Fibroblast of mammary gland (primary cell): ENCODE measurements at regions not wholly inside any gene's neighbourhood (a gene's known extent, or its start where the extent isn't known, plus 50 kb on each side); places are given as distances from the start of the nearest gene placed in this dataset.

Experiments
- DNase-seq: peaks from one replicate; pipeline ENCODE4 v3.0.0-alpha.2; 2010; ENCODE audit warnings: low read depth
- H3K4me3 ChIP-seq: 2 replicates; pipeline ENCODE4 v1.5.1; 2011; ENCODE audit warnings: low read depth, mild to moderate bottlenecking, low read length, moderate library complexity; ENCODE audit not compliant: control insufficient read depth
- TF ChIP-seq, protein P1 (sequence below): conservative IDR thresholded peaks from 2 replicates; pipeline ENCODE4 v1.5.1; 2011; ENCODE audit warnings: low read depth, low read length, inconsistent platforms; ENCODE audit not compliant: control insufficient read depth, insufficient read depth

DNA sequence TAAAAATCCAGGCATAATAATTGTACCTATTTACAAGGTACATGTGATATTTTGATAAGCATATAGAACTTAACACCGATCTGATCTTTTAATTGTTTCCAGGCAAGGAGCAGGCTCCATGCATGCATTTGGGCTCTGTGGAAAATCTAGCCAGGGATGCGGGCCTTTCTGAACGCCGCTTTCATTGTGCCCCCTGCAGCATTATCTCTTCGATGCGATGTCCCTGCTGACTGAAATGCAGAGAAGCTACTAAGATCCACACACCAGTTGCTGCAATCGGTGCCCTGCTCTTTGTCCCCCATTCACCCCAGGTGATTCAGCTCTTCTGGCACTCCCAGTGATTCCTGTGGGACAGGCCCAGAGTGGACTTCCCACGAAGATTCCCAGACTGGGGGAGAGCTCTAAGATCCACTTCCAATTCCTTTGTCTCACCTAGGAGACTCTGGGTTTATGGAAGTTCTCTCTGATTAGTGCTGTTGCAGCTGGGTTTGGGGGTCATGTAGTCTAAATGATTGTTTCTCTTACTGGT, 254.3 kb upstream of the AGA start:
- H3K4me3 ChIP-seq = no peak overlapping the region
- TF ChIP-seq, protein P1, sequence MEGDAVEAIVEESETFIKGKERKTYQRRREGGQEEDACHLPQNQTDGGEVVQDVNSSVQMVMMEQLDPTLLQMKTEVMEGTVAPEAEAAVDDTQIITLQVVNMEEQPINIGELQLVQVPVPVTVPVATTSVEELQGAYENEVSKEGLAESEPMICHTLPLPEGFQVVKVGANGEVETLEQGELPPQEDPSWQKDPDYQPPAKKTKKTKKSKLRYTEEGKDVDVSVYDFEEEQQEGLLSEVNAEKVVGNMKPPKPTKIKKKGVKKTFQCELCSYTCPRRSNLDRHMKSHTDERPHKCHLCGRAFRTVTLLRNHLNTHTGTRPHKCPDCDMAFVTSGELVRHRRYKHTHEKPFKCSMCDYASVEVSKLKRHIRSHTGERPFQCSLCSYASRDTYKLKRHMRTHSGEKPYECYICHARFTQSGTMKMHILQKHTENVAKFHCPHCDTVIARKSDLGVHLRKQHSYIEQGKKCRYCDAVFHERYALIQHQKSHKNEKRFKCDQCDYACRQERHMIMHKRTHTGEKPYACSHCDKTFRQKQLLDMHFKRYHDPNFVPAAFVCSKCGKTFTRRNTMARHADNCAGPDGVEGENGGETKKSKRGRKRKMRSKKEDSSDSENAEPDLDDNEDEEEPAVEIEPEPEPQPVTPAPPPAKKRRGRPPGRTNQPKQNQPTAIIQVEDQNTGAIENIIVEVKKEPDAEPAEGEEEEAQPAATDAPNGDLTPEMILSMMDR = no peak
- DNase-seq = peak; percentile 30

DNA sequence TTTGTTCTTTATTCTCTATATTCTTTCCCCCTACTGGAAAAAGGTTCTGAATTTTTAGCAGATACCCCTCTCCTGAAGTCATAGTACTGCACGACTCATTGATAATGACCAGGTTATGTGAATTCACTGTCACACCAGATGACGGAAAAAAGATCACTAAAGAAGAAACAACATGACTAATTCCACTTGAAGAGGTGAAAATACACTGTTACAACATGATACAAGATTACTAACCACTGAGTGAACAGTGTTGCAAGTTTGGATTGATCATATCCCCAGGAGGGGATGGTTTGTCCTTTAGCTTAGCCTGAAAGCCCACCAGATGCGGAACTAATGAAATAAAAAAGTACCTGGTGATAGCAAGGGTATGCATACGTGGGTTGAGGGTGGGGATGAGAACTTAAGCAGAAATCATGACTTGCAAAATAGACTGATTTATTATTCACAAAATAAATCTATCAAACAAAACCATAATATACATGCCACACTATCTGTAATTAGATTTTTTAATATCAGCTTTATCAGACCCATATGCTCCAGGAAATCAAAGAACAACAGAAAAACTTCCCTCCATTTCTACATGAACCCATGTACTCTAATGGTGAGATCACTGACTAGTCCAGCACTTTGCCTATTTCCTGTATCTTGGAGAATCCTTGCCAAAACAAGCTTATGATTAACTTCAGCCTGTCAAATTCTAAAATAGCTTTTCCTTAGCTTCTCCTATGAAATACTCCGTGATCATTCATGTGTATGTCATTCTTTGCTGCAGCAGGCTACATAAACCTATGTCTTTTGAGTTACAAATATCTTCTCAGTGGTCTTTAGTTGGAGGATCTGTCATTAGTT, 257.4 kb upstream of the AGA start:
- TF ChIP-seq, protein P1 = no peak
- DNase-seq = peak; percentile 75
- no peak overlapping the region for H3K4me3 ChIP-seq

DNA sequence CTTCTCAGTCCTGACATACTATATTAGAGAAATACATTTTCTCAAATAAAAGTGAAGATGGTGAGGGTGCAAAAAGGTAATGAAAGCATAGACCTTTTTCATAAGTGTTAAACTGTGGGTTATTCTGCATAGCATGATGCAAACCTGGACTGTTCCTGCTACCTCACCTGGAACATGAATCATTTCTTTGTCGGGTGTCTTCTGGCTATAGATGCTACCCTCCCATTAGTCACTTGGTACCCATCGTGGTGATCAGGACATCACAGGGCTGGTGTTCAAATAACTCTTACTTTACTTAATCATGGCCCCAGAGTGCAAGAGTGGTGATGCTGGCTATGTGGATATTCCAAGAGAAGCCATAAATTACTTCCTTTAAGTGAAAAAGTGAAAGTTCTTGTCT, 264.7 kb upstream of the AGA start:
- DNase-seq = no peak
- TF ChIP-seq, protein P1 = no peak
- no peak overlapping the region for H3K4me3 ChIP-seq

DNA sequence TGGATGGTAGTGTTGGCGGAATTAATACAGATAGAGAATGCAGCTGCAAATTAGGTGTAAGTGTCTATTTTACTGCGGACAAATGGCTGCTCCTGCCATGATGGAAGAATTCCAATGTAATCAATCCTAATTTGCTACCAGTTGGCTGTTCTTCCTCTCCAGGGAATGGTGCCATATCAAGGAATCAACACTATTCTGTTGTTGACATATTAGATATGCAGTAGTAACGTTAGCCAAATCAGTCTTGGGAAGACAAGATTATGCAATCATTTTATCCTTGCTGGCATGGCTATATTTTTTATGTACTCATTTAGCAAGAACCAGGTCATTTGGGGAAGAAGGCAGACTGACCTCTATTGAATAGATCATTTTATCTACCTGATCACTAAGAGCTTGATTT, 271.2 kb upstream of the AGA start:
- DNase-seq = no peak
- TF ChIP-seq, protein P1 = no peak
- no peak overlapping the region for H3K4me3 ChIP-seq

DNA sequence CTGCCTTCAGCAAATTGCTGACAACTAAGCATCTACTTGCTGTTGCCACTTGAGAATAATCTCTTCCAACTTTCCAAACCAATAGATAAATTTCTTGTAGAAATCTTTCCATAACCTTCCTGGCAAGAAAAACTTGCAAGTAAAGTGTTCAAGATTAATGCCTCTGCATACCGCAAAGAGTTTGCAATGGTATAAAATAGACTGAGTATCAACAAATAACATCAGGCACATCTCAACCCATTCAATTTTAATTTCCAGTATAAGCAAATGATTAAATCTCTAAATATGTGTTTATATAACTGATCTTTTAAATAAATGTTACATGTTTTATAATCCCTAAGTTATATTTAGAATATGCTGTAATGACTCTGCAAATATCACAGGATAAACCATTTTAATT, 275.2 kb upstream of the AGA start:
- H3K4me3 ChIP-seq = no peak overlapping the region
- TF ChIP-seq, protein P1 = no peak
- no peak for DNase-seq

DNA sequence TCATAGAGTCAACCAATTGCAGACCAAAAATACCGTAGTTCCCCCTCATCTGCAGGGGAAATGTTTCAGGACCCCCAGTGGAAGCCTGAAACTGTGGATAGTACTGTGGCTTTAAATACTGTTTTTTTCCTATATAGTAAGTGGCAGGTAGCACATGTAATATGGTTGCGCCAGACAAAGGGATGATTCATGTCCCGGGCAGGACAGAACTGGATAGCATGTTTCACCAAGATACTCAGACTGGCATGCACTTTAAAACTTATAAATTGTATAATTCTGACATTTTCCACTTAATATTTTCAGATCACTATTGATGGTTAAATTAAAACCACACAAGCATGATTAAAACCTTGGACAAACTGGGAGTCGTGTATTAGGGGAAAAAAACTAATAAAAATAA, 276.3 kb upstream of the AGA start:
- H3K4me3 ChIP-seq = no peak overlapping the region
- TF ChIP-seq, protein P1 = no peak
- no peak for DNase-seq

DNA sequence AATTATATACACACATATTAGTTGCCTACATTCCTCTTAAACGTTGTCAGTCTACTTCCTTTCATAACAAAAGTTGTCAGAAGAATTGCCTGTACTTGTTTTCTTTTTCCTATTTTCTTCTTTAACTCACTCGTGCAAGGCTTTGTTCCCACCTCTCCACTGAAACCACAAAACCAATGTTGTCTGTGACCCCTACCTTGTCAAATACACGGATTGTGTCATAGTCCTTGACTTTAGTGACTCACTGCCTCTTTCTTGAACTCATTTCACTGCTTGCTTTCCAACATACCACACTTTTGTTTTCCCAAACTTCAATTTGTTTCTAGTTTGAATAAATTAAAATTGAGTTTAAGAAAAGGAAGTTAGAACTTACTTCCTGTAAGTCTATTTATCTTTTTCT, 283.9 kb upstream of the AGA start:
- peak; percentile 6 for DNase-seq

More for the DNA sequence above, 283.9 kb upstream of the AGA start:
- H3K4me3 ChIP-seq = no peak overlapping the region
- TF ChIP-seq, protein P1 = no peak
